ENCODE measurements at regions not wholly inside any gene's neighbourhood (a gene's known extent, or its start where the extent isn't known, plus 50 kb on each side); places are given as distances from the start of the nearest gene placed in this dataset.

GRCh38 chr18:39276764-39277163 lies 1711.2 kb upstream of the CELF4 start:
- H3K27ac ChIP-seq (ENCODE audit: low read depth, low read length) = no peak overlapping the region
- peaks cover 5% of the 10 kb centered on the region for H3K4me1 ChIP-seq (ENCODE audit: control insufficient read depth, insufficient read depth, low read length)
- no peak overlapping the region for H3K4me3 ChIP-seq (ENCODE audit: low read length)
- no peak for DNase-seq
- H3K4me3 Mint-ChIP-seq = no peak overlapping the region
- no peak overlapping the region for H3K27ac Mint-ChIP-seq
- H3K36me3 Mint-ChIP-seq (ENCODE audit: low read depth) = no peaks in the 10 kb centered on the region
- H3K36me3 ChIP-seq (ENCODE audit: control insufficient read depth, insufficient read depth, low read length) = no peaks in the 10 kb centered on the region
- H3K4me1 Mint-ChIP-seq = peaks cover 9% of the 10 kb centered on the region
- TF ChIP-seq CTCF (conservative IDR thresholded peaks at IDR 0.05) = no peak
- H3K27me3 ChIP-seq (ENCODE audit: control insufficient read depth, insufficient read depth, low read length, poor library complexity, severe bottlenecking) = no peaks in the 10 kb centered on the region
- no peak overlapping the region for H3K9ac ChIP-seq (ENCODE audit: extremely low read depth, low read length, poor library complexity, severe bottlenecking)
- no peaks in the 10 kb centered on the region for H3K9me3 Mint-ChIP-seq
- H3K9me3 ChIP-seq (ENCODE audit: control insufficient read depth, low read length) = no peaks in the 10 kb centered on the region
- no peaks in the 10 kb centered on the region for H3K27me3 Mint-ChIP-seq (ENCODE audit: insufficient read depth)

GRCh38 chr18:39274535-39274934 lies 1708.9 kb upstream of the CELF4 start:
- TF ChIP-seq CTCF (conservative IDR thresholded peaks at IDR 0.05) = no peak
- H3K9ac ChIP-seq (ENCODE audit: extremely low read depth, low read length, poor library complexity, severe bottlenecking) = no peak overlapping the region
- peaks cover 11% of the 10 kb centered on the region for H3K4me1 Mint-ChIP-seq
- WGBS, 2 experiments (ENCODE audit: insufficient coverage in 1 of 2, insufficient read length in 1 of 2) = 50% methylated on average over 1 of the region's 1 CpG; no CpG with 5 or more reads in 1 of the 2 experiments
- no peaks in the 10 kb centered on the region for H3K27me3 Mint-ChIP-seq (ENCODE audit: insufficient read depth)
- H3K9me3 ChIP-seq (ENCODE audit: control insufficient read depth, low read length) = no peaks in the 10 kb centered on the region
- no peak for DNase-seq
- no peak overlapping the region for H3K4me3 Mint-ChIP-seq
- H3K4me1 ChIP-seq (ENCODE audit: control insufficient read depth, insufficient read depth, low read length) = peaks cover 5% of the 10 kb centered on the region
- no peaks in the 10 kb centered on the region for H3K9me3 Mint-ChIP-seq
- no peak overlapping the region for H3K27ac ChIP-seq (ENCODE audit: low read depth, low read length)
- no peak overlapping the region for H3K27ac Mint-ChIP-seq
- H3K36me3 ChIP-seq (ENCODE audit: control insufficient read depth, insufficient read depth, low read length) = no peaks in the 10 kb centered on the region
- no peaks in the 10 kb centered on the region for H3K27me3 ChIP-seq (ENCODE audit: control insufficient read depth, insufficient read depth, low read length, poor library complexity, severe bottlenecking)
- H3K4me3 ChIP-seq (ENCODE audit: low read length) = no peak overlapping the region
- no peaks in the 10 kb centered on the region for H3K36me3 Mint-ChIP-seq (ENCODE audit: low read depth)

- TF ChIP-seq CTCF (conservative IDR thresholded peaks at IDR 0.05) = no peak
- 90 to 100% methylated on average over 1 of the region's 1 CpG for WGBS, 2 experiments (ENCODE audit: insufficient coverage in 1 of 2, insufficient read length in 1 of 2)
- Histone ChIP-seq H3K9me3 (ENCODE audit: control insufficient read depth, low read length) (no peaks in the 10 kb centered on the region), H3K4me1 (ENCODE audit: control insufficient read depth, insufficient read depth, low read length) (peaks cover 5% of the 10 kb centered on the region), H3K4me3 (ENCODE audit: low read length) (no peak overlapping the region), H3K27ac (ENCODE audit: low read depth, low read length) (no peak overlapping the region), H3K27me3 (ENCODE audit: control insufficient read depth, insufficient read depth, low read length, poor library complexity, severe bottlenecking) (no peaks in the 10 kb centered on the region), H3K36me3 (ENCODE audit: control insufficient read depth, insufficient read depth, low read length) (no peaks in the 10 kb centered on the region), H3K9ac (ENCODE audit: extremely low read depth, low read length, poor library complexity, severe bottlenecking) (no peak overlapping the region)
- no peak overlapping the region for H3K27ac Mint-ChIP-seq
- no peak overlapping the region for H3K4me3 Mint-ChIP-seq
- DNase-seq = no peak
- H3K36me3 Mint-ChIP-seq (ENCODE audit: low read depth) = no peaks in the 10 kb centered on the region
- no peaks in the 10 kb centered on the region for H3K27me3 Mint-ChIP-seq (ENCODE audit: insufficient read depth)
- H3K4me1 Mint-ChIP-seq = peaks cover 11% of the 10 kb centered on the region
- H3K9me3 Mint-ChIP-seq = no peaks in the 10 kb centered on the region
Observed at GRCh38 chr18:39272230-39272629, 1706.6 kb upstream of the CELF4 start.

Data from endodermal cell (in vitro differentiated cells).